HG03045 (cell line): ENCODE measurements at regions not wholly inside any gene's neighbourhood (a gene's known extent, or its start where the extent isn't known, plus 50 kb on each side); places are given as distances from the start of the nearest gene placed in this dataset.
"Not testable (repeated sequence)": the region's sequence is repeated elsewhere in the genome, so short reads cannot be mapped to it uniquely, and the experiment has no call there.

Experiments used
- ATAC-seq: cut with Tn5 transposase; IDR thresholded peaks from one replicate; pipeline ENCODE4 v1.9.1; 2021; ENCODE audit warnings: mild to moderate bottlenecking, moderate library complexity; ENCODE audit not compliant: unreplicated experiment

DNA sequence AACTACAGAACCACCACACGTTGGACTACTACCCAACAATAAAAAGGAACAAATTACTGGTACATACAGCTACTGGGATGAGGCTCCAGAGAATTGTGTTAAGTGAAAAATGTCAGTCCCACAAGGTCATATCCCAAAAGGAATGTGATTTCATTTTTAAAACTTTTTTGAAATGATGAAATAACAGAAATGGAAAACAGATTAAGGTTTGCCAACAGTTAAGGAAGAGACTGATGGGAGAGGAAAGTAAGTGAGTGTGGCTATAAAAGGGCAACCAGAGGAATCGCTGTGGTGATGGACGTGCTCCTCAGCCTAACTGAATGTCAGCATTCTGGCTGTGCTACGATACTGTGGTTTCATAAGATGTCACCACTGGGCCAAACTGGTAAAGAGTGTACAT lies 512.8 kb downstream of the UQCRFS1 start:
- ATAC-seq = no peak

DNA sequence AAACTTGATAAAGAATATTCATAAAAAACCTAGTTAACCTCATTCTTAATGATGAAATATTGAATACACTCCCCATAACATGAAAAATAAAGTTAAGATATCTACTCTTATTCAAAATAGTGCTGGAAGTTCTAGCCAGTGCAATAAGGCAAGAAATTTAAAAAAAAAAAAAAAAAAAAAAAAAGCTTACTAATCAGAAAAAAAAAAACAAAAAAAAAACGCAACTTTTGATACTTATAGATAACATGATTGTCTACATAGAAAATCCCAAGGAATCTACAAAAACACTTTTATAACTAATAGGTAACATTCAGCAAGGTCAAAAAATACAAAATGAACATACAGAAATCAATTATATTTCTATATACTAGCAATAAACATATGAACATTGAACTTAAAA lies 515.6 kb downstream of the UQCRFS1 start:
- no peak for ATAC-seq

DNA sequence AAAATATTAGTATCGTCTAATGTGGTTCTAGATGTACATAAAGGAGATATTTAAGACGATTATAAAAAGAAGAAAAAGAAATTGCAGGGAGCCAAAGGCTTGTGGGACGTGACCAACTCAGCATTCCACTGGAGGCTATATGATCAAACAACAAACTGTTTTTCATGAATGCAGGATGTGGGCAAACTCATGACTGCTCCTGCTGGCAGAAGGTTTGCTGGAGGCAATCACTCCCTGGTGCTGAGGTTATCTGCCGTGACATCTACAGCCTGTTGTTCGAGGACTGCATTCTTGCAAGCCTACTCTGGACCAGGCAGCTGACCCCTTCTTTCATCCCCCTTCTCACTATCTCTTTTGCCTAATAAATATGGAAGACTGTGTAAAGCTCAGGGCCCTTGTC lies 518.1 kb downstream of the UQCRFS1 start:
- ATAC-seq = no peak

DNA sequence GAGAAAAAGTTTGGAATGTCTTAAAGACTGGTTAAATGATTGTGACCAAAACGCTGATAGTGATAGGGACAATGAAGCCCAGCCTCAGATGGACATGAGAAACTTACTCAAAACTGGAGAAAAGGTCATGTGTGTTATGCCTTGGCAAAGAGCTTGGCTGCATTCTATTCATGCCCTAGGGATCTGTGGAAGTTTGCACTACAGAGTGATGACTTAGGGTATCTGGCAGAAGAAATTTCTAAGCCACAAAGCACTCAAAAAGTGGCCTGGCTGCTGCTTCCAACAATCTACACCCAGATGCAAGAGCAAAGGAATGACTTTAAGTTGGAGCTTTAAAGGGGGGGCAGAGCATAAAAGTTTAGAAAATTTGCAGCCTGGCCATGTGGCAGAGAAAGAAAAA lies 521.3 kb downstream of the UQCRFS1 start:
- ATAC-seq = no peak

DNA sequence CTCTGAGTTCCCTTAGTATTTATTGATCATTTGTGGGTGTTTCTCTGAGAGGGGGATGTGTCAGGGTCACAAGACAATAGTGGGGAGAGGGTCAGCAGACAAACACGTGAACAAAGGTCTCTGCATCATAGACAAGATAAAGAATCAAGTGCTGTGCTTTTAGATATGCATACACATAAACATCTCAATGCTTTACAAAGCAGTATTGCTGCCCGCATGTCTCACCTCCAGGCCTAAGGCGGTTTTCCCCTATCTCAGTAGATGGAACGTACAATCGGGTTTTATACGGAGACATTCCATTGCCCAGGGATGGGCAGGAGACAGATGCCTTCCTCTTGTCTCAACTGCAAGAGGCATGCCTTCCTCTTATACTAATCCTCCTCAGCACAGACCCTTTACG lies 523.5 kb downstream of the UQCRFS1 start:
- ATAC-seq = not testable (repeated sequence)

DNA sequence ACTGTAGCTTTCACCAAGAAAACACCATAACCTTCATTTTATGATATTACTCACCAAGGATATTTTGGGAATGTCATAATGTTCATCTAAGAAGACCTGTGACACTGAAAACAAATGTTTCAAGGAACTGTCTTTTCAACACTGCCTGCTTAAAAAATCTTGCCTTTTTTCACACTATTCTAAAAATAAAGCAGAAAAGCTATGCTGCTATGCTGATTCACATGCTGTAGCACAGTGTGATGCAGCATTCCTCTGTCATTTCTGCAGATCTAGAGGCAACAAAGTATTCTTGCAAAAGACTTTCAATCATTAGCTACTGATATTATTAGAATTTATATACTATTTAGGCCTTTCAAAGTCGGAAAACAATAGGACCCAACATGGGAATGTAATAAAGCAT lies 525.7 kb downstream of the UQCRFS1 start:
- no peak for ATAC-seq

DNA sequence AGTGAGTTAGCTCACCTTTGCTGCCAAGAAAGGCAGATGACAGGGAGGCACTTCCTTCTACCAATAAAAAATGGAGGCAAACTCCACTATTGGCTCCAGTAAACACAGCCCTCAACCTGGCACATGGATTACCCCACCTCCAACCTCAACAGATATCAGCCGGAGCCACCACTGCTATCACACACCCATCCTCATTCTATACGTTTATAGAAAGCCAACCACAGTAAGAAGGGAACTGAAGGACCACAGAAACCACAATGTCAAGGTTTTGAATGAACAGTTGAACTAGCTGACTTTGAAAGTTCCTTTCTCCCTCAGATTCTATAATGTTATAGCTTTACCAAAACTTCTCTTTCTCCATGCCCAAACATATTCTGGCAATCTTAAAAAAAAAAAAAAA lies 526.2 kb downstream of the UQCRFS1 start:
- ATAC-seq = no peak

DNA sequence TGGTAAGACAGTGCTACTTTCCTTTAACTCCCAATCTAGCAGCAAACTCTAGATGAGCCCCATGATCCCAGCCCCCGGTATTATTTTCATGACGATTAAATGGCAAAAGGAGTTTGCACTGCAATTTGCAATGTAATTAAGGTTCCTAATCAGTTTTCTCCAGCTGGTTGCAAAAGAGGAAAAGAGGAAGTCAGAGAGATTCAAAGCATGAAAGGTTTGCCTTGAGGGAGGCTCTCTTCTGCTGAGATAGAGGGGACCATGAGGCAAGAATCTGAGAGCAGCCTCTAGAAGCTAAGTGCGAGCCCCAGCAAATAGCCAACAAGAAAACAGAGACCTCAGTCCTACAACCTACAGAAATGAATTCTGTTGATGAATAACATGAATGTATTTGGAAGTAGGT lies 527.1 kb downstream of the UQCRFS1 start:
- ATAC-seq = no peak

DNA sequence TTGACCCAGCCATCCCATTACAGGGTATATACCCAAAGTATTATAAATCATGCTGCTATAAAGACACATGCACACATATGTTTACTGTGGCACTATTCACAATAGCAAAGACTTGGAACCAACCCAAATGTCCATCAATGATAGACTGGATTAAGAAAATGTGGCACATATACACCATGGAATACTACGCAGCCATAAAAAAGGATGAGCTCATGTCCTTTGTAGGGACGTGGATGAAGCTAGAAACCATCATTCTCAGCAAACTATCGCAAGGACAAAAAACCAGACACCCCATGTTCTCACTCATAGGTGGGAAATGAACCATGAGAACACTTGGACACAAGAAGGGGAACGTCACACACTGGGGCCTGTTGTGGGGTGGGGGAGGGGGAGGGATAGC lies 527.9 kb downstream of the UQCRFS1 start:
- not testable (repeated sequence) for ATAC-seq

DNA sequence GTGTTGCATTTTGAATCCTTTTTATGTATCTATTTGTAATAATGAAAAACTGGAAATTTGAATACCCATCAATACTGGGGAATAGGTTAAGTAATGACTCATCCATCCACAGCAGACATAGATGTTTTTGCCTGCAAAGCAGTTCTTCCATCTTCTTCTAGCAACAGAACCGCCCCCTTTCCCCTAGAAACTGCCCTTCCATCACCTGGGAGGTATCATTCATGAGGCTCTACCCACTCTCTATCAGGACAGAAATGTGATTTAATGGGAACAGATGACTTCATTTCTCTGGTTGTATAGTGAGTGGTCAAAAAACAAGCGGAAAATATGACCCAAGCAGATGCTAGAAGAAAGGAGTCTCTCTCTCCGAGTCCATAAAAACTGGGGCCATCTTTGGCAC lies 532.8 kb downstream of the UQCRFS1 start:
- ATAC-seq = no peak

DNA sequence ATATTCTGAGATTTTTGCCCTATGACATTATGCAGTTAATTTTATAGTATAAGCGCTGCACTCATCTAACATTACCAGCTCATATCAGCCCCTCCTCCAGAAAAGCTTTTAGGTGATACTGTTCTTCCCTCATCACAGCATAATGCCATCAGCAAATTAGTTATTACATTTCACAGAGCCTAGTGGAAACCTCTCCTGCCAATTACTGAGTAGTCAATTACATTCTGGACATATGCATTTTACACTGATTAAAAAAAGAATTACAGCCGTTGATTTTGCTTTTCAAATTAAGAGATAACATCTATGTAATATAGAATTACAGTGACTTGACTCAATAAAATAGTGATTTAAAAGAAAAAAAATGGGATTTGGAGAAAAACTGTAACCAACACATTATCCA lies 542.1 kb downstream of the UQCRFS1 start:
- no peak for ATAC-seq

DNA sequence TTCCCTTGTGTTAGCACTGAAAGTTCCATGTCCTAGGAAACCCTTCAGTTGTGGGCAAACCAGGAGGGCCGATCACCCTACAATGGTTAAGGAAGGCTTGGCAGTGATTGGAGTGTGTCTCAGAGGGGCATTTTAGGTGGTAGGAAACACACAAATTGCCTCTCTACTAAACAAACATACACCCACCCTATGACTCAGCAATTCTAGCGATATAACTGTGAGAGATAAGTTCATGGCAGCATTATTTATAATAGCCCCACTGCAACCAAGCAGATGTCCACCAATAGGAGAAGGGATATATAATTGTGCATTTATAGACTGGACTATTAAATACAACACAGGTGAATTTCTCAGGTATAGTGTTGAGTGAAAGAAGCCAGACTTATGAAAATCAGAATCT lies 543.1 kb downstream of the UQCRFS1 start:
- no peak for ATAC-seq

DNA sequence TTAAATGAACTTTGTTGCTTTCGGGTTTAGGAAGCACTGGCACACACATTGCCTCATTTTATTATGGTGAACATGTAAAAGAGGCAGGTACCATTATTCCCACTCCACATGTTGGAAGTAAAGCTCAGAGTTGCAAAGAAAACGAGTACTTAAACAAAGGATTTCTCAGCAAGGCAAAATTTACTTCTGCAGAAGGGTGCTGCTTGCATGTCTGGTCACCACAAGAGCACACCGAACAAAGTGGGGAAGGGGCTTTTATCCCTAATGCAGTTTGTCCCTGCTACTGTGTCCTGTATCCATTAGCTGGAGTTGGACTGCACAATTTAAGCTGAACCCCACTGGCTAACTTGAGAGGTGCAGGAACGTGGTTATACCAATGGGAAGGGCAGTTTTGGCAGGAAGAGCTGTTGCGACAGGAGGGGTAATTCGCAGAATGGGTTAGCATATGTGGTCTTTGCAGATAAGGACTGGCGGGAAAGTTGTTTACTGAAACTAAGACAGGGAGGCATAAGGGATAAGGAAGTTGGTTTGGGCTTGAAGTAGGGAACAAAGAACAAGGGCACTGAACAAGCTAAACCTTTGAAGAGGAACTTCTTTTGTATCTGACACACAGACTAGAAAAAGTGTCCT lies 545.5 kb downstream of the UQCRFS1 start:
- ATAC-seq = no peak

DNA sequence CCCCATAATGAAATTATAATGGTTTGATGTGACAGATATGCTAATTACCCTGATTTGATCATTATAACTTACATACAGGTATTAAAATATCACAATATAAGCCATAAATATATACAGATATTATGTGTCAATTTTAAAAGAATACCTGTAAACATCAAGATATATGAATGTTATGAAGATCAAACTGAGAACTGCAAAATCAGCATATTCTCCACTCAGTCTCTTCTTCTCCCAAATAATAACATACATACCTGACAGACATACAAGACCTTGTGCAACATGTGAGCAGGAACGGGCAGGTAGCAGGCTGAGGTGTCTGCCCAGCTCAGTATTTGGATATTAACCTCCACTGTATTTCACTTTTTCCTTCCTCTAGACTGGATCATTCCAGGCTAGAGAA lies 547.2 kb downstream of the UQCRFS1 start:
- ATAC-seq = no peak

DNA sequence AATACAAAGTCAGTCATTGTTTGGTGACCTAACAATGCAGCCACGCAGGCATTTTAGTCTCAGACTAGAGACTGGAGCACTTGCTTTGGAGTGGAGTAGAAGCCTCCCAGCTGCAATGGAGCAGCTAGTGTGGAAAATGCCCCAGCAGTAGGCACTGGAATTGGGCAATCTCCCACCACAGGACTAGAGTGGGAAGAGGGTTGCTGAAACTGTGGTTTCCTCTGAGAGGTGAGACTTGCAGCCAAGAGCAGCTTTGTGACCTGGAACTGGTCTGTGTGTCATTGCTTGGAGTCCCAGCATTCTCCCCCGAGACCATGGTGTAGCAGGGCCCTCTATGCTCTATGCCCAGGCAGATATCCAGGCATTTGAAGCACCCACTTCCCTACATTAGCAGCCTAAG lies 556.3 kb downstream of the UQCRFS1 start:
- ATAC-seq = no peak

DNA sequence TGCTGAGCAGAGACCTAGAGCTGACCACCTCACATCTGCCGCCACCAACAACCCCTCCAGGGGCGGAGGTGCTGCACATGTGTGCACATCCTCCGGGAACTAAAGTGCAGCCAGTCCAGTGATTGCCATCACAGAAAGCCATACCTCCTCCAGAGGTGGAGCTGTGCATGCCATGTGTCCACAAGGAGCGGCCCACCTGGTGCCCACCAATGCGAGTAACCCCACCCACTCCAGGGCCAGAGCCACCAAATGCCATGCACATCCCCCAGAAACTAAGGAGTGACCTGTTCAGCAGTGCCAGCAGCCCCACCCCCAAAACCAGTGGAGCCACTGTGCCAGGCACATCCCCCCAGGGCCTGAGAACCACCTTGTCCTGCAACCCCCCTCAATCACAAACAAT lies 557.9 kb downstream of the UQCRFS1 start:
- no peak for ATAC-seq

DNA sequence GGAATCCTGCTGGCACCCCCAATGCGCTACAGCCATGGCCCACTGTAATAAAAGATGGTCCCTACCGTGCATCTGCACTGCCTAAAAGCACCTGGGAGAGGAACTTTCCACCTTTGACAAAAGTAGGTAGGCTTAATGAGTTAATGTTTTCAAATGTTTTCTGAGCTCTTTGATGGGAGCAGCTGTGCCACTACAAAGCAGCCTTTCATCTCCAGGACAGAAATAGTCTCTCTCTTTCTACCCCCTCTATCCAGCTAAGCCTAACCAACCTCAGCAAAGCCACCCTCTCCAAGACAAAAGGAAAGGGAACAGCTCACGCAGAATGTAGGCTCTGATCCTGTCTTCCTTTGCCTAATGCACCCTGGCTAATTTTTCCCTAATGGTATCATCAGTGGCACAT lies 560.2 kb downstream of the UQCRFS1 start:
- ATAC-seq = no peak

DNA sequence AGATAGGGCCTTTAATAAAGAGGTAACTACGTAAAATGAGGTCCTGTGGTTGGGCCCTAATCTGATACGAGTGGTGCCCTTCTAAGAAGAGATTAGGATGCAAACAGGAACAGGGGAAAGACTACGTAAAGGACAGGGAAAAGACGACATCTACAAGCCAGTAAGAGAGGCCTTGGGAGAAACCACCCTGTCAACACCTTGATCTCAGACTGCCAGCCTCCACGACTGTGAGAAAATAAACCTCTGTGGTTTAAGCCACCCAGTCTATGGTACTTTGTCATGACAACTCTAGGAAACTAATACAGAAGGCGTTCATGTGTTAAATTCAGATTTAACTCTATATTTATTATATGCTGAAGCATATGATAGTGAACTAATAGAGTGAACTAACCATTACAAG lies 566.3 kb downstream of the UQCRFS1 start:
- ATAC-seq = no peak

DNA sequence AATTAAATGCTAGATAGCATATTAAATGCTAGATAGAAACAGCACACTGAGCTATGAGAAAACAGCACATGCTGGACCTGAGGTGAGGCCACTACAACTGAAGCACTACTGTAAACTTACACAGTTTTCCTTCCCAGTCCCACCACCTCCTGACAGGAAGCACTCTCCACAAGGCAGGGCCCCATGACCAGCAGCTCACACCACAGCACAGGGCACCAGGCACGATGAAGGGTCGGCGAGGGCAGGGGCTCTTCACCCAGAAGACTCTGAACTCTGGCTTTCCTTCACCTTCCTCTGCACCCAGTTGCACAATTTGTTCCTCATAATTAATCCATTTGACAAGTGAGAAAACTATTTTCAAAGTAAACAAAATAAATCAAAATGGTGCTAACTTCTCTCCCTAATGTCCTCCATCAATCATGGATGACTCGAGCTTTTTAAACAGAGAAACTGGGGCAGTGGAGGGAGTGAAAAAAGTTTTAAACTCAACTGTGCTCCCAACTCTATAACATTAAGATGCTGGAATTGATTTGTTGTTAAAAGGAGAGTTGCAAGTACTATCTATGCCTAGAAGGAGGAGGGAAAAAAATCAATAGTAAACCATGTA lies 568.7 kb downstream of the UQCRFS1 start:
- no peak for ATAC-seq

DNA sequence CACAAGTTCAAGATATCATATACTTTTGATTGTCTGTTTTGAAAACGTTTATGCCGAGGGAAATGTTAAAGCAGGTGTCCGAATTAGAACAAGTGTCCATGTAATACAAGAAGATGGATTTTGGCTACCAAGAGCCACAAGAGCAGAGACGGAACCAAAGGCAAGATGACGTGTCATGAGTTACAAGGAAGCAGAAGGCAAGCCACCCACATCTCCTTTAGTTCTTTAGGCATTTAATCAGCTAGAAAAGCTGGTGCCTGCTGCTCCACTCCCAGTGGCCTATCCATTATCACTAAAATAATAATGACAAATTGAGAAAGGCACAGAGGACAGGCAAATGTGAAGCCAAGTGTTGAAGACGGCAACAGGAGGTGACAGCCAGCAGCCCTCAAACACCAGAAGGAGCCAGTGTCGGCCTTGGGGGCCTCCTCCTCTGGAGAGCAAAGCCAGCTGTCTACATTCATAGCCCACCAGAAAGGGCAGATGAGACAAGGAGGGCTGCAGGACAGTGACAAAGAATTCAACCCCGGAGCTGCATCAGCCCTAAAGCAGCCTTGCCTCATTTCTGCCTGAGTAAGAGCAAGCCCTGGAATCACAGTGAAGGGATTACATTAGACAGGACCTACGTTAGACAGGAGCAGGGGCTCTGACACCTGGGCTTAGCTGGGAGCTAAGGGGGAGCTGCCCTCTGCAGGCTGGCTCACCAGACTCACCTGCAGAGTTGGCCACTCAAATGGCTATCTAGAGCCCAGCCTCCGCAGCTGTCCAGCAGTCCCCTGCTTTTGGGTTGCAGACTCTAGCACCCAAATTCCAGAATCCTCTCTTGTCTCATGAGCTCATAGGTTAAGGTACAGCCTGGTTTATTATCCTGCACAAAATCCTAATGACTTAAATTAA lies 569.9 kb downstream of the UQCRFS1 start:
- ATAC-seq = no peak

DNA sequence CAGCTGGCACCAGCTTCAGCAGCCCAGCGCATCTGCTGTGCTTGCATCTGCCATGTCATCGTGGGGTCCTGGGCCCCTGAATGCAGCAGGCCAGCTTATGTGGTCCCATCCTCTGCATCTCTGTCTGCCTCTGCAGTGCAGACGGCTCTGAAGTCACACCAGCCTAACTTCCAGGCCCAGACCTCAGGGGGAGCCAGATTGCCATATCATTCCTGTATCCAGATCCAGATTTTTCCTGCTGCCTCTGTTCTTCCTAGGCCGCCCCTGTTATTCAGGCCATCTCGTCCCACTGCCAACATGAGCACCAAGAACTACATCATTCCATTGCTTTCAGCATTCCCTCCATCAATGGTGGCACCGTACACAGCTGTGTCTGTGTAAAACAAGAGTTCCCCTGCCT lies 571.6 kb downstream of the UQCRFS1 start:
- ATAC-seq = no peak

DNA sequence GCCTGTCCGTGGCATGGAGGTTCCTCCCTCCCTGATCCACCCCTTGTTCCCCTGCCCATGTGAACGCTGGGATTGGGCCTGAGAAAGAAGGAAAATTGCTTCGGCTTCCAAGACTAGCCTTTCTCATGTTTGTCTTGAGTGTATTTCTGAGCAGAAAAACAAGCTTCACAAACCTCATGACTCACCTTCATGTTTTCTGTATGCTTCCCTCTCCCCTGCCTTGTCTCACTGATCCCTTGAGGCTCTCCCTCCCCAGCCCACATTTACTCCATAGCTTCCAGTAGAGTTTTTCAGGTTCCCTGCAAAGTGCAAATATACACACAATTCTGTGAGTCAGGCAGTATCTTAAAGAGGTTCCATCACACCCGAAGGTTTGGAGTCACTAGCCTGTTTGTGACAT lies 572.4 kb downstream of the UQCRFS1 start:
- ATAC-seq = no peak
